HCT116 (cell line): ENCODE measurements at regions not wholly inside any gene's neighbourhood (a gene's known extent, or its start where the extent isn't known, plus 50 kb on each side); places are given as distances from the start of the nearest gene placed in this dataset.

Source experiments
- ATAC-seq: fragments of 200-7000 bp; cut with Tn5 transposase; 2 replicates; pipeline ENCODE4 v1.9.1; 2020; ENCODE audit warnings: mild to moderate bottlenecking, moderate library complexity
- BruUV-seq: library from RNA; stranded (reverse); fragments of 400-500 nt; replicated peaks from 2 replicates; lab custom pipeline; 2021; lab: Mats Ljungman, UMichigan
- CTCF ChIA-PET: fragments of 300-600 bp; sonication (Branson Sonifier 250); formaldehyde crosslinking; loops from one replicate; lab custom pipeline; 2021; ENCODE audit warnings: antibody characterized with exemption; lab: Charles Lee
- POLR2A ChIA-PET: fragments of 300-600, 350-600 bp; sonication (Branson Sonifier 250); formaldehyde crosslinking; loops from one replicate; lab custom pipeline; 2021; ENCODE audit warnings: antibody characterized with exemption; lab: Charles Lee
- RAD21 ChIA-PET, 2 experiments: fragments of 300-600 bp; sonication (Branson Sonifier 250); formaldehyde crosslinking; loops; one replicate each; lab custom pipeline; 2023; ENCODE audit warnings: low total read pairs in 2 of 2; ENCODE audit not compliant: uncharacterized antibody in 2 of 2, unreplicated experiment in 2 of 2, low non-redundant PET in 1 of 2; lab: Charles Lee
- DNase-seq: peaks from one replicate; pipeline ENCODE4 v3.0.0-alpha.2; 2010; ENCODE audit warnings: low read depth, low spot score
- H2AFZ ChIP-seq: fragments of 200-600 bp; shearing (Covaris generic), sonication (generic); 2 replicates; pipeline ENCODE4 v1.6.1; 2017; ENCODE audit warnings: low read depth, mixed run types, mixed read lengths, antibody characterized with exemption, low read length; ENCODE audit not compliant: poor library complexity, severe bottlenecking
- H3K27ac ChIP-seq: 2 replicates; pipeline ENCODE4 v1.5.1; 2012; ENCODE audit warnings: low read depth, low read length
- H3K27me3 ChIP-seq: fragments of 200-600 bp; sonication (generic); 2 replicates; pipeline ENCODE4 v1.6.1; 2016; ENCODE audit warnings: mixed run types, low read length, mixed read lengths; ENCODE audit not compliant: insufficient read depth
- H3K36me3 ChIP-seq, 2 experiments: fragments of 200-500 bp in 1 of 2; fragments of 200-600 bp in 1 of 2; sonication (Bioruptor generic) in 1 of 2; sonication (generic) in 1 of 2; 2 replicates each; pipeline versions ENCODE4 v1.5.1 to v1.6.1; 2014 to 2016; ENCODE audit warnings: low read length in 2 of 2, inconsistent platforms in 1 of 2, mixed read lengths in 1 of 2, mixed run types in 1 of 2; ENCODE audit not compliant: insufficient read depth in 2 of 2, control insufficient read depth in 1 of 2
- H3K4me1 ChIP-seq, 2 experiments: fragments of 200-600 bp in 1 of 2; sonication (generic) in 1 of 2; 2 replicates each; pipeline versions ENCODE4 v1.5.1 to v1.6.1; 2012 to 2017; ENCODE audit warnings: low read length in 2 of 2, inconsistent platforms in 1 of 2, mild to moderate bottlenecking in 1 of 2, mixed read lengths in 1 of 2, mixed run types in 1 of 2, moderate library complexity in 1 of 2; ENCODE audit not compliant: insufficient read depth in 2 of 2, control insufficient read depth in 1 of 2
- H3K4me2 ChIP-seq: fragments of 200-600 bp; sonication (generic); 2 replicates; pipeline ENCODE4 v1.6.1; 2017; ENCODE audit warnings: mixed run types, low read length, mixed read lengths
- H3K4me3 ChIP-seq, 2 experiments: fragments of 200-600 bp in 1 of 2; sonication (generic) in 1 of 2; replicated peaks in 1 of 2; 2 replicates each; pipeline ENCODE4 v1.5.1; 2011 to 2016; ENCODE audit warnings: low read length in 2 of 2, control low read depth in 1 of 2, low read depth in 1 of 2, mild to moderate bottlenecking in 1 of 2, mixed read lengths in 1 of 2, mixed run types in 1 of 2
- H3K79me2 ChIP-seq: fragments of 200-600 bp; sonication (generic); 2 replicates; pipeline ENCODE4 v1.6.1; 2017; ENCODE audit warnings: mild to moderate bottlenecking, mixed run types, low read length, moderate library complexity, mixed read lengths; ENCODE audit not compliant: insufficient read depth
- H3K9ac ChIP-seq: fragments of 200-600 bp; sonication (generic); 2 replicates; pipeline ENCODE4 v1.6.1; 2016; ENCODE audit warnings: low read length, mixed read lengths
- H3K9me2 ChIP-seq: fragments of 200-600 bp; sonication (generic), shearing (Covaris generic); 2 replicates; pipeline ENCODE4 v1.6.1; 2017; ENCODE audit warnings: mixed run types, mild to moderate bottlenecking, moderate library complexity; ENCODE audit not compliant: insufficient read depth
- H3K9me3 ChIP-seq, 2 experiments: fragments of 200-500 bp in 1 of 2; fragments of 200-600 bp in 1 of 2; sonication (Bioruptor generic) in 1 of 2; sonication (generic) in 1 of 2; 2 replicates each; pipeline ENCODE4 v1.6.1; 2014 to 2017; ENCODE audit warnings: low read length in 2 of 2, mixed read lengths in 2 of 2, inconsistent platforms in 1 of 2, low read depth in 1 of 2, mild to moderate bottlenecking in 1 of 2, mixed run types in 1 of 2, moderate library complexity in 1 of 2; ENCODE audit not compliant: control insufficient read depth in 1 of 2, insufficient read depth in 1 of 2
- H4K20me1 ChIP-seq: fragments of 200-600 bp; sonication (generic), shearing (Covaris generic); 2 replicates; pipeline ENCODE4 v1.6.1; 2017; ENCODE audit warnings: mixed run types, mild to moderate bottlenecking, moderate library complexity; ENCODE audit not compliant: insufficient read depth
- CBX3 ChIP-seq: IDR thresholded peaks from 2 replicates; pipeline ENCODE4 v1.6.1; 2012; ENCODE audit warnings: low read depth
- CEBPB ChIP-seq: IDR thresholded peaks from 2 replicates; pipeline ENCODE4 v1.6.1; 2012; ENCODE audit warnings: low read depth
- EGR1 ChIP-seq: IDR thresholded peaks from 2 replicates; pipeline ENCODE4 v1.6.1; 2012; ENCODE audit warnings: low read depth
- EZH2phosphoT487 ChIP-seq: fragments of 200-600 bp; IDR thresholded peaks from 2 replicates; pipeline ENCODE4 v1.6.1; 2018; ENCODE audit warnings: antibody characterized with exemption, borderline replicate concordance
- FOSL1 ChIP-seq: IDR thresholded peaks from 2 replicates; pipeline ENCODE4 v1.6.1; 2012; ENCODE audit warnings: low read depth
- JUND ChIP-seq: IDR thresholded peaks from 2 replicates; pipeline ENCODE4 v1.6.1; 2012
- POLR2AphosphoS5 ChIP-seq: IDR thresholded peaks from 2 replicates; pipeline ENCODE4 v1.6.1; 2011; ENCODE audit warnings: mild to moderate bottlenecking, low read depth, low read length, moderate library complexity
- RAD21 ChIP-seq: IDR thresholded peaks from 2 replicates; pipeline ENCODE4 v1.6.1; 2012; ENCODE audit warnings: low read depth, mild to moderate bottlenecking
- SIN3A ChIP-seq: IDR thresholded peaks from 2 replicates; pipeline ENCODE4 v1.6.1; 2012; ENCODE audit warnings: low read depth
- SP1 ChIP-seq: IDR thresholded peaks from 2 replicates; pipeline ENCODE4 v1.6.1; 2012; ENCODE audit warnings: low read depth
- SRF ChIP-seq: IDR thresholded peaks from 2 replicates; pipeline ENCODE4 v1.6.1; 2012; ENCODE audit warnings: low read depth
- TCF7L2 ChIP-seq: IDR thresholded peaks from 2 replicates; pipeline ENCODE4 v1.7.0; 2011; ENCODE audit warnings: borderline replicate concordance, inconsistent platforms; ENCODE audit not compliant: insufficient read depth, insufficient read length; ENCODE audit errors: extremely low read depth
- YY1 ChIP-seq: IDR thresholded peaks from 2 replicates; pipeline ENCODE4 v1.6.1; 2011; ENCODE audit warnings: low read length, low read depth, moderate library complexity, mild to moderate bottlenecking; ENCODE audit not compliant: insufficient replicate concordance; ENCODE audit errors: extremely low read depth
- ZFX ChIP-seq: fragments of 450-650 bp; IDR thresholded peaks from 2 replicates; pipeline ENCODE4 v1.6.1; 2017
- ZNF274 ChIP-seq: fragments of 200-500 bp; sonication (Bioruptor generic); IDR thresholded peaks from 2 replicates; pipeline ENCODE4 v1.6.1; 2014; ENCODE audit warnings: mild to moderate bottlenecking, low read depth, low read length, inconsistent platforms
- intact Hi-C: fragments of 100-400 bp; cut with micrococcal nuclease; formaldehyde crosslinking; loops from 2 replicates; pipeline ENCODE4 v1.10.0; 2022
- TF ChIP-seq, protein P1 (sequence below), 3 experiments: fragments of 200-600 bp in 1 of 3; sonication (generic) in 1 of 3; IDR thresholded peaks in 2 of 3; conservative IDR thresholded peaks in 1 of 3; 2 replicates each; pipeline ENCODE4 v1.5.1; 2012 to 2017; ENCODE audit warnings: low read depth in 2 of 3, low read length in 2 of 3, antibody characterized with exemption in 1 of 3, borderline replicate concordance in 1 of 3, control low read depth in 1 of 3, mild to moderate bottlenecking in 1 of 3, mixed read lengths in 1 of 3, mixed run types in 1 of 3, moderate library complexity in 1 of 3; ENCODE audit not compliant: insufficient read depth in 1 of 3
- TF ChIP-seq, protein P2 (sequence below): IDR thresholded peaks from 2 replicates; pipeline ENCODE4 v1.6.1; 2011; ENCODE audit warnings: mild to moderate bottlenecking, low read length, moderate library complexity; ENCODE audit not compliant: insufficient replicate concordance; ENCODE audit errors: extremely low read depth
- TF ChIP-seq, protein P3 (sequence below): IDR thresholded peaks from 2 replicates; pipeline ENCODE4 v1.6.1; 2012
- TF ChIP-seq, protein P4 (sequence below): IDR thresholded peaks from 2 replicates; pipeline ENCODE4 v1.6.1; 2012; ENCODE audit warnings: low read depth

DNA sequence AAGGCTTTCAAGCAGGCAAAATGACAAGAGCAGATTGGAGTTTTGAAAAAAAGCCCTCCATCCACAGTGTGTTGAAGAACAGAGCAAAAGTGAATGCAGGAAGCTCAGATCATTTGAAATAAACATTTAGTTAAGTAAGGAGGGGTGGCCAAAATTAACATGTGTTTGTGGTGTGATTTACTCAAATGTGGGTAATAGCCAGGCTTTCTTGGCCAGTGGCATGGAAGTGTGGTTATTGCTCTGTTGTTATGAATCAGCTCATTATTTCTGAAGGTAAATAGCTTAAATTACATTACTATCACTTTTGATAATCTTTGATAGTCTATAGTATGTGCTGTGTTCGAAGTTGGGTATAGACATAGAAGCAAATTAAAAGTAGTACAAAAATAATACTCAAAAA lies 485.9 kb downstream of the LMO4 start:
- Histone ChIP-seq H3K9me3 (no peaks in the 10 kb centered on the region), H3K36me3 (no peaks in the 10 kb centered on the region), H3K4me3 (no peak overlapping the region), H3K27ac (no peak overlapping the region), H3K4me2 (no peak overlapping the region), H3K9me2 (no peaks in the 10 kb centered on the region), H3K27me3 (no peaks in the 10 kb centered on the region), H3K79me2 (no peaks in the 10 kb centered on the region), H2AFZ (no peak overlapping the region), H4K20me1 (no peaks in the 10 kb centered on the region), H3K4me1 (no peaks in the 10 kb centered on the region), H3K9ac (no peak overlapping the region)
- ChIA-PET POLR2A (interaction anchor here (0.6 kb wide), 1 partner anchor 51 kb away, joined by 3 read pairs; no protein-coding TSS in a partner anchor), RAD21 (no interaction called here), CTCF (no interaction called here)
- TF ChIP-seq, protein P1, sequence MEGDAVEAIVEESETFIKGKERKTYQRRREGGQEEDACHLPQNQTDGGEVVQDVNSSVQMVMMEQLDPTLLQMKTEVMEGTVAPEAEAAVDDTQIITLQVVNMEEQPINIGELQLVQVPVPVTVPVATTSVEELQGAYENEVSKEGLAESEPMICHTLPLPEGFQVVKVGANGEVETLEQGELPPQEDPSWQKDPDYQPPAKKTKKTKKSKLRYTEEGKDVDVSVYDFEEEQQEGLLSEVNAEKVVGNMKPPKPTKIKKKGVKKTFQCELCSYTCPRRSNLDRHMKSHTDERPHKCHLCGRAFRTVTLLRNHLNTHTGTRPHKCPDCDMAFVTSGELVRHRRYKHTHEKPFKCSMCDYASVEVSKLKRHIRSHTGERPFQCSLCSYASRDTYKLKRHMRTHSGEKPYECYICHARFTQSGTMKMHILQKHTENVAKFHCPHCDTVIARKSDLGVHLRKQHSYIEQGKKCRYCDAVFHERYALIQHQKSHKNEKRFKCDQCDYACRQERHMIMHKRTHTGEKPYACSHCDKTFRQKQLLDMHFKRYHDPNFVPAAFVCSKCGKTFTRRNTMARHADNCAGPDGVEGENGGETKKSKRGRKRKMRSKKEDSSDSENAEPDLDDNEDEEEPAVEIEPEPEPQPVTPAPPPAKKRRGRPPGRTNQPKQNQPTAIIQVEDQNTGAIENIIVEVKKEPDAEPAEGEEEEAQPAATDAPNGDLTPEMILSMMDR (IDR thresholded peaks at IDR 0.05 in 2 of 3, conservative IDR thresholded peaks at IDR 0.05 in 1 of 3; ENCODE audit: borderline replicate concordance in 1 of 3, insufficient read depth in 1 of 3, low read depth in 2 of 3, low read length in 2 of 3): no peak
- TF ChIP-seq ZFX (no peak), SRF (no peak), POLR2AphosphoS5 (no peak), CBX3 (no peak), RAD21 (no peak), SP1 (no peak), TCF7L2 (no peak), ZNF274 (no peak), CEBPB (no peak), SIN3A (no peak), JUND (no peak), YY1 (no peak), FOSL1 (no peak), EZH2phosphoT487 (no peak), EGR1 (no peak)
- TF ChIP-seq, protein P2, sequence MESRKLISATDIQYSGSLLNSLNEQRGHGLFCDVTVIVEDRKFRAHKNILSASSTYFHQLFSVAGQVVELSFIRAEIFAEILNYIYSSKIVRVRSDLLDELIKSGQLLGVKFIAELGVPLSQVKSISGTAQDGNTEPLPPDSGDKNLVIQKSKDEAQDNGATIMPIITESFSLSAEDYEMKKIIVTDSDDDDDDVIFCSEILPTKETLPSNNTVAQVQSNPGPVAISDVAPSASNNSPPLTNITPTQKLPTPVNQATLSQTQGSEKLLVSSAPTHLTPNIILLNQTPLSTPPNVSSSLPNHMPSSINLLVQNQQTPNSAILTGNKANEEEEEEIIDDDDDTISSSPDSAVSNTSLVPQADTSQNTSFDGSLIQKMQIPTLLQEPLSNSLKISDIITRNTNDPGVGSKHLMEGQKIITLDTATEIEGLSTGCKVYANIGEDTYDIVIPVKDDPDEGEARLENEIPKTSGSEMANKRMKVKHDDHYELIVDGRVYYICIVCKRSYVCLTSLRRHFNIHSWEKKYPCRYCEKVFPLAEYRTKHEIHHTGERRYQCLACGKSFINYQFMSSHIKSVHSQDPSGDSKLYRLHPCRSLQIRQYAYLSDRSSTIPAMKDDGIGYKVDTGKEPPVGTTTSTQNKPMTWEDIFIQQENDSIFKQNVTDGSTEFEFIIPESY: no peak
- TF ChIP-seq, protein P3, sequence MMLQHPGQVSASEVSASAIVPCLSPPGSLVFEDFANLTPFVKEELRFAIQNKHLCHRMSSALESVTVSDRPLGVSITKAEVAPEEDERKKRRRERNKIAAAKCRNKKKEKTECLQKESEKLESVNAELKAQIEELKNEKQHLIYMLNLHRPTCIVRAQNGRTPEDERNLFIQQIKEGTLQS: no peak
- TF ChIP-seq, protein P4, sequence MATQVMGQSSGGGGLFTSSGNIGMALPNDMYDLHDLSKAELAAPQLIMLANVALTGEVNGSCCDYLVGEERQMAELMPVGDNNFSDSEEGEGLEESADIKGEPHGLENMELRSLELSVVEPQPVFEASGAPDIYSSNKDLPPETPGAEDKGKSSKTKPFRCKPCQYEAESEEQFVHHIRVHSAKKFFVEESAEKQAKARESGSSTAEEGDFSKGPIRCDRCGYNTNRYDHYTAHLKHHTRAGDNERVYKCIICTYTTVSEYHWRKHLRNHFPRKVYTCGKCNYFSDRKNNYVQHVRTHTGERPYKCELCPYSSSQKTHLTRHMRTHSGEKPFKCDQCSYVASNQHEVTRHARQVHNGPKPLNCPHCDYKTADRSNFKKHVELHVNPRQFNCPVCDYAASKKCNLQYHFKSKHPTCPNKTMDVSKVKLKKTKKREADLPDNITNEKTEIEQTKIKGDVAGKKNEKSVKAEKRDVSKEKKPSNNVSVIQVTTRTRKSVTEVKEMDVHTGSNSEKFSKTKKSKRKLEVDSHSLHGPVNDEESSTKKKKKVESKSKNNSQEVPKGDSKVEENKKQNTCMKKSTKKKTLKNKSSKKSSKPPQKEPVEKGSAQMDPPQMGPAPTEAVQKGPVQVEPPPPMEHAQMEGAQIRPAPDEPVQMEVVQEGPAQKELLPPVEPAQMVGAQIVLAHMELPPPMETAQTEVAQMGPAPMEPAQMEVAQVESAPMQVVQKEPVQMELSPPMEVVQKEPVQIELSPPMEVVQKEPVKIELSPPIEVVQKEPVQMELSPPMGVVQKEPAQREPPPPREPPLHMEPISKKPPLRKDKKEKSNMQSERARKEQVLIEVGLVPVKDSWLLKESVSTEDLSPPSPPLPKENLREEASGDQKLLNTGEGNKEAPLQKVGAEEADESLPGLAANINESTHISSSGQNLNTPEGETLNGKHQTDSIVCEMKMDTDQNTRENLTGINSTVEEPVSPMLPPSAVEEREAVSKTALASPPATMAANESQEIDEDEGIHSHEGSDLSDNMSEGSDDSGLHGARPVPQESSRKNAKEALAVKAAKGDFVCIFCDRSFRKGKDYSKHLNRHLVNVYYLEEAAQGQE: no peak
- no peak for ATAC-seq
- no TSS peak for BruUV-seq
- intact Hi-C loops: no loop called here
- DNase-seq: no peak
